Neural cell (in vitro differentiated cells): ENCODE measurements at regions not wholly inside any gene's neighbourhood (a gene's known extent, or its start where the extent isn't known, plus 50 kb on each side); places are given as distances from the start of the nearest gene placed in this dataset.

Experiments used
- EZH2 ChIP-seq: fragments of 200-600, 300-800 bp; shearing (Covaris generic), sonication (generic); IDR thresholded peaks from 2 replicates; pipeline ENCODE4 v1.6.1; 2014; ENCODE audit warnings: antibody characterized with exemption, low read length, borderline replicate concordance, mild to moderate bottlenecking; ENCODE audit not compliant: insufficient read depth, poor library complexity, severe bottlenecking
- MXI1 ChIP-seq: fragments of 450-650 bp; conservative IDR thresholded peaks from 2 replicates; pipeline ENCODE4 v1.6.1; 2014; ENCODE audit warnings: antibody characterized with exemption, mild to moderate bottlenecking; ENCODE audit not compliant: poor library complexity, severe bottlenecking
- TF ChIP-seq, protein P1 (sequence below): fragments of 450-650 bp; IDR thresholded peaks from 2 replicates; pipeline ENCODE4 v1.5.1; 2014; ENCODE audit warnings: antibody characterized with exemption, mild to moderate bottlenecking, moderate library complexity; ENCODE audit not compliant: poor library complexity, severe bottlenecking

DNA sequence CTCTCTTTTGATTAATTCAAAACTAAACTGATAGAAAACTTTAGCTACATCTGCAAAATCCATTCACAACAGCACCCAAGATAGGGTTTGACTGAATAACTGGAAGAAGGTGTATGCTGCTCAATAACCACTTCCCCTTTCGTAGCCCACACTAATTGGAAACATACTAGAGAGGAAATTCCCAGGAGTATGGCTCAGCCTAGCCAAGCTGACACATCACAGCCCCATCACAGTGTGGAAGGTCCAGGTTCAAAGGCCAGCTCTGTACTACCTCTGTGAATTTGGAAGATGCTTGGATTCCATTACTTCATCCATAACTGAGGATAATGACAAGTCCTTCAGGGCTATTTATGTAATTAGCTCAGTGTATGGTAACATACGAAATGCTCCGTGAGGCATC lies 185.4 kb downstream of the FBXO15 start:
- TF ChIP-seq, protein P1, sequence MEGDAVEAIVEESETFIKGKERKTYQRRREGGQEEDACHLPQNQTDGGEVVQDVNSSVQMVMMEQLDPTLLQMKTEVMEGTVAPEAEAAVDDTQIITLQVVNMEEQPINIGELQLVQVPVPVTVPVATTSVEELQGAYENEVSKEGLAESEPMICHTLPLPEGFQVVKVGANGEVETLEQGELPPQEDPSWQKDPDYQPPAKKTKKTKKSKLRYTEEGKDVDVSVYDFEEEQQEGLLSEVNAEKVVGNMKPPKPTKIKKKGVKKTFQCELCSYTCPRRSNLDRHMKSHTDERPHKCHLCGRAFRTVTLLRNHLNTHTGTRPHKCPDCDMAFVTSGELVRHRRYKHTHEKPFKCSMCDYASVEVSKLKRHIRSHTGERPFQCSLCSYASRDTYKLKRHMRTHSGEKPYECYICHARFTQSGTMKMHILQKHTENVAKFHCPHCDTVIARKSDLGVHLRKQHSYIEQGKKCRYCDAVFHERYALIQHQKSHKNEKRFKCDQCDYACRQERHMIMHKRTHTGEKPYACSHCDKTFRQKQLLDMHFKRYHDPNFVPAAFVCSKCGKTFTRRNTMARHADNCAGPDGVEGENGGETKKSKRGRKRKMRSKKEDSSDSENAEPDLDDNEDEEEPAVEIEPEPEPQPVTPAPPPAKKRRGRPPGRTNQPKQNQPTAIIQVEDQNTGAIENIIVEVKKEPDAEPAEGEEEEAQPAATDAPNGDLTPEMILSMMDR = no peak
- TF ChIP-seq MXI1 (no peak), EZH2 (no peak)
